H1 (cell line): ENCODE measurements at regions not wholly inside any gene's neighbourhood (a gene's known extent, or its start where the extent isn't known, plus 50 kb on each side); places are given as distances from the start of the nearest gene placed in this dataset.

ENCODE experiments used
- CTCF ChIA-PET: fragments of 300-600 bp; sonication (Branson Sonifier 250); formaldehyde crosslinking; loops from one replicate; lab custom pipeline; 2021; ENCODE audit not compliant: partially characterized antibody; lab: Charles Lee
- POLR2A ChIA-PET: fragments of 300-600 bp; sonication (Branson Sonifier 250); formaldehyde crosslinking; loops from one replicate; lab custom pipeline; 2021; ENCODE audit warnings: inconsistent platforms; ENCODE audit not compliant: partially characterized antibody; lab: Charles Lee
- DNase-seq, 2 experiments: peaks; one replicate each; pipeline versions ENCODE4 v3.0.0 to v3.0.0-alpha.2; 2010 to 2022; ENCODE audit warnings: low spot score in 2 of 2, low read depth in 1 of 2, mixed read lengths in 1 of 2
- FAIRE-seq: peaks from 2 replicates; lab custom pipeline; 2011; peaks lifted over from hg19 to GRCh38; lab: Jason Lieb, UNC
- H2AFZ ChIP-seq: 2 replicates; pipeline ENCODE4 v1.8.1; 2012; ENCODE audit warnings: low read length, inconsistent platforms
- H2AK5ac ChIP-seq: 2 replicates; pipeline ENCODE4 v1.6.1; 2013; ENCODE audit warnings: low read depth, low read length
- H2BK120ac ChIP-seq: replicated peaks from 2 replicates; pipeline ENCODE3; 2013; ENCODE audit warnings: low read depth, low read length, inconsistent platforms
- H2BK12ac ChIP-seq: 2 replicates; pipeline ENCODE4 v1.6.1; 2013; ENCODE audit warnings: low read depth, low read length
- H2BK15ac ChIP-seq: 2 replicates; pipeline ENCODE4 v1.6.1; 2013; ENCODE audit warnings: low read length
- H2BK20ac ChIP-seq: 2 replicates; pipeline ENCODE4 v1.6.1; 2013; ENCODE audit warnings: low read length
- H2BK5ac ChIP-seq: 2 replicates; pipeline ENCODE4 v1.6.1; 2013; ENCODE audit warnings: low read depth, low read length
- H3K14ac ChIP-seq: 2 replicates; pipeline ENCODE4 v1.6.1; 2013; ENCODE audit warnings: inconsistent platforms; ENCODE audit not compliant: insufficient read length
- H3K18ac ChIP-seq: 2 replicates; pipeline ENCODE4 v1.6.1; 2013; ENCODE audit warnings: low read length; ENCODE audit errors: extremely low read depth
- H3K23ac ChIP-seq: 2 replicates; pipeline ENCODE4 v1.6.1; 2013; ENCODE audit warnings: inconsistent platforms; ENCODE audit not compliant: insufficient read length
- H3K23me2 ChIP-seq: 2 replicates; pipeline ENCODE4 v1.6.1; 2013; ENCODE audit warnings: low read depth, low read length
- H3K27ac ChIP-seq: 2 replicates; pipeline ENCODE4 v1.6.1; 2011; ENCODE audit warnings: low read depth, low read length, inconsistent platforms
- H3K27me3 ChIP-seq, 4 experiments: replicated peaks in 1 of 4; 1 replicate in 1 of 4; 2 replicates in 3 of 4; pipeline versions ENCODE4 v1.6.1 to v1.8.1; 2011 to 2013; ENCODE audit warnings: low read length in 3 of 4, mild to moderate bottlenecking in 3 of 4, inconsistent platforms in 2 of 4, mixed read lengths in 2 of 4, moderate library complexity in 1 of 4; ENCODE audit not compliant: control insufficient read depth in 3 of 4, insufficient read depth in 3 of 4; ENCODE audit errors: extremely low read depth in 1 of 4
- H3K36me3 ChIP-seq, 4 experiments: 2 replicates each; pipeline versions ENCODE4 v1.6.1 to v1.8.1; 2011 to 2013; ENCODE audit warnings: mild to moderate bottlenecking in 4 of 4, low read length in 3 of 4, moderate library complexity in 2 of 4, control low read depth in 1 of 4, inconsistent platforms in 1 of 4; ENCODE audit not compliant: insufficient read depth in 4 of 4, control insufficient read depth in 2 of 4
- H3K4ac ChIP-seq: replicated peaks from 2 replicates; pipeline ENCODE3; 2013; ENCODE audit warnings: low read length, low read depth, mixed read lengths, inconsistent platforms; ENCODE audit not compliant: insufficient read length
- H3K4me1 ChIP-seq, 4 experiments: replicated peaks in 1 of 4; 1 replicate in 1 of 4; 2 replicates in 3 of 4; pipeline versions ENCODE4 v1.6.1 to v1.8.1; 2011 to 2013; ENCODE audit warnings: low read length in 3 of 4, inconsistent platforms in 2 of 4, mixed read lengths in 1 of 4; ENCODE audit not compliant: insufficient read depth in 4 of 4, control insufficient read depth in 3 of 4
- H3K4me2 ChIP-seq, 2 experiments: 2 replicates each; pipeline versions ENCODE4 v1.6.1 to v1.8.1; 2011 to 2013; ENCODE audit warnings: low read depth in 2 of 2, low read length in 2 of 2, control low read depth in 1 of 2, inconsistent platforms in 1 of 2, mild to moderate bottlenecking in 1 of 2; ENCODE audit not compliant: insufficient read depth in 1 of 2
- H3K4me3 ChIP-seq, 4 experiments: fragments of 200-600, 300-600 bp in 1 of 4; sonication (generic), shearing (Covaris generic), sonication (Bioruptor Twin) in 1 of 4; 2 replicates each; pipeline versions ENCODE4 v1.5.1 to v1.8.1; 2011 to 2016; ENCODE audit warnings: low read length in 4 of 4, low read depth in 3 of 4, control low read depth in 2 of 4, inconsistent platforms in 2 of 4, mild to moderate bottlenecking in 2 of 4, mixed read lengths in 1 of 4, moderate library complexity in 1 of 4; ENCODE audit not compliant: insufficient read depth in 2 of 4; ENCODE audit errors: extremely low read depth in 1 of 4
- H3K56ac ChIP-seq: replicated peaks from 2 replicates; pipeline ENCODE3; 2013; ENCODE audit warnings: low read depth, mild to moderate bottlenecking, mixed read lengths, low read length, inconsistent platforms; ENCODE audit not compliant: insufficient read length
- H3K79me1 ChIP-seq: 2 replicates; pipeline ENCODE4 v1.6.1; 2013; ENCODE audit warnings: low read depth, low read length, control low read depth
- H3K79me2 ChIP-seq, 2 experiments: 2 replicates each; pipeline versions ENCODE4 v1.6.1 to v1.8.1; 2012 to 2013; ENCODE audit warnings: low read length in 2 of 2, mild to moderate bottlenecking in 2 of 2, inconsistent platforms in 1 of 2; ENCODE audit not compliant: insufficient read depth in 2 of 2, control insufficient read depth in 1 of 2
- H3K9ac ChIP-seq, 4 experiments: replicated peaks in 1 of 4; 1 replicate in 1 of 4; 2 replicates in 3 of 4; pipeline versions ENCODE4 v1.6.1 to v1.8.1; 2011 to 2013; ENCODE audit warnings: low read depth in 3 of 4, low read length in 3 of 4, control low read depth in 2 of 4, mild to moderate bottlenecking in 2 of 4, moderate library complexity in 2 of 4, inconsistent platforms in 1 of 4; ENCODE audit errors: extremely low read depth in 1 of 4
- H3K9me3 ChIP-seq, 2 experiments: 2 replicates each; pipeline versions ENCODE4 v1.6.1 to v1.8.1; 2012 to 2013; ENCODE audit warnings: mild to moderate bottlenecking in 2 of 2, moderate library complexity in 2 of 2, control low read depth in 1 of 2, inconsistent platforms in 1 of 2, low read depth in 1 of 2, low read length in 1 of 2, mixed read lengths in 1 of 2; ENCODE audit not compliant: insufficient read depth in 2 of 2
- H4K20me1 ChIP-seq, 2 experiments: replicated peaks in 1 of 2; 2 replicates each; pipeline versions ENCODE3 to v1.8.1; 2011 to 2013; ENCODE audit warnings: inconsistent platforms in 2 of 2, low read length in 2 of 2, mild to moderate bottlenecking in 1 of 2; ENCODE audit not compliant: insufficient read depth in 2 of 2, control insufficient read depth in 1 of 2
- H4K5ac ChIP-seq: 2 replicates; pipeline ENCODE4 v1.6.1; 2013; ENCODE audit warnings: low read length, low read depth, mixed read lengths, inconsistent platforms; ENCODE audit not compliant: insufficient read length
- H4K8ac ChIP-seq: 2 replicates; pipeline ENCODE4 v1.8.0; 2013; ENCODE audit warnings: mild to moderate bottlenecking, moderate library complexity, low read length, inconsistent platforms; ENCODE audit not compliant: insufficient read depth; ENCODE audit errors: extremely low read depth
- H4K91ac ChIP-seq: replicated peaks from 2 replicates; pipeline ENCODE3; 2013; ENCODE audit warnings: low read length, mixed read lengths, inconsistent platforms; ENCODE audit not compliant: insufficient read length
- CBX8 ChIP-seq: fragments of 300-800, 300-1000 bp; sonication (generic); IDR thresholded peaks from 2 replicates; pipeline ENCODE4 v1.7.1; 2016; ENCODE audit warnings: low read depth, low read length, borderline replicate concordance
- HDAC2 ChIP-seq, 2 experiments: fragments of 300-600 bp in 1 of 2; sonication (generic) in 1 of 2; IDR thresholded peaks; 2 replicates each; pipeline ENCODE4 v1.6.1; 2011 to 2012; ENCODE audit warnings: low read depth in 2 of 2, low read length in 2 of 2, mild to moderate bottlenecking in 2 of 2, moderate library complexity in 2 of 2, borderline replicate concordance in 1 of 2, inconsistent platforms in 1 of 2
- WGBS, 2 experiments: shearing (Covaris generic) in 1 of 2; methylation state at CpG; one replicate each; pipeline versions ENCODE4 v1.1.6 to v1.1.7; 2013 to 2015; ENCODE audit warnings: low lambda C conversion rate in 2 of 2, mixed read lengths in 2 of 2, inconsistent platforms in 1 of 2, low coverage in 1 of 2, missing lambda C conversion rate in 1 of 2; ENCODE audit not compliant: insufficient replicate concordance in 2 of 2, insufficient coverage in 1 of 2, insufficient read length in 1 of 2; ENCODE audit errors: extremely low coverage in 1 of 2, missing lambda C conversion rate in 1 of 2; 5-methylcytosine and 5-hydroxymethylcytosine counted together
- TF ChIP-seq, protein P1 (sequence below), 3 experiments: IDR thresholded peaks; 1 replicate in 2 of 3; 2 replicates in 1 of 3; pipeline versions ENCODE4 v1.5.1 to v1.6.1; 2011; ENCODE audit warnings: low read length in 3 of 3, mild to moderate bottlenecking in 3 of 3, inconsistent platforms in 2 of 3, low read depth in 1 of 3, moderate library complexity in 1 of 3; ENCODE audit not compliant: insufficient read depth in 1 of 3; ENCODE audit errors: control extremely low read depth in 1 of 3

DNA sequence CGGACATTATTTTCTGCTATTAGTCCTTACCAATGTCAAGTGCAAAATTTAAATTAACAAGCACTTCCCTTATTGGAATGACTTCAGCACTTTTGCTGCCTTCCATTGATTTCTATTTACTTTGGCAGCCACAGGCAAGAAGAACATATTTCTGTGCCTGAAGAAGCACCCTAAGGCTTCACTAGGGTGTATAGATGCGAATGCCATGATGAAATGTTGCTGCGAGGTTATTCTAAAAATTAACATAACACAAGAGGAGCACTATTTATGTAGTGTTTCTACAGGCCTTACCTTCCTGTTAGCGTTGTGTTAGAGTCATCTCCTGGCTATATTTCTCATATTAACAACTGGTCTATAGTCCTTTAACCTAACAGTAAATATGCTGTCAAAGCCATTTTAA is 365.0 kb upstream of the HNRNPA3 start:
- no peak overlapping the region for H3K14ac ChIP-seq
- no peak for DNase-seq
- no peaks in the 10 kb centered on the region for H3K36me3 ChIP-seq
- H3K23me2 ChIP-seq: no peaks in the 10 kb centered on the region
- no peak overlapping the region for H2BK120ac ChIP-seq
- TF ChIP-seq, protein P1, sequence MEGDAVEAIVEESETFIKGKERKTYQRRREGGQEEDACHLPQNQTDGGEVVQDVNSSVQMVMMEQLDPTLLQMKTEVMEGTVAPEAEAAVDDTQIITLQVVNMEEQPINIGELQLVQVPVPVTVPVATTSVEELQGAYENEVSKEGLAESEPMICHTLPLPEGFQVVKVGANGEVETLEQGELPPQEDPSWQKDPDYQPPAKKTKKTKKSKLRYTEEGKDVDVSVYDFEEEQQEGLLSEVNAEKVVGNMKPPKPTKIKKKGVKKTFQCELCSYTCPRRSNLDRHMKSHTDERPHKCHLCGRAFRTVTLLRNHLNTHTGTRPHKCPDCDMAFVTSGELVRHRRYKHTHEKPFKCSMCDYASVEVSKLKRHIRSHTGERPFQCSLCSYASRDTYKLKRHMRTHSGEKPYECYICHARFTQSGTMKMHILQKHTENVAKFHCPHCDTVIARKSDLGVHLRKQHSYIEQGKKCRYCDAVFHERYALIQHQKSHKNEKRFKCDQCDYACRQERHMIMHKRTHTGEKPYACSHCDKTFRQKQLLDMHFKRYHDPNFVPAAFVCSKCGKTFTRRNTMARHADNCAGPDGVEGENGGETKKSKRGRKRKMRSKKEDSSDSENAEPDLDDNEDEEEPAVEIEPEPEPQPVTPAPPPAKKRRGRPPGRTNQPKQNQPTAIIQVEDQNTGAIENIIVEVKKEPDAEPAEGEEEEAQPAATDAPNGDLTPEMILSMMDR (IDR thresholded peaks at IDR 0.05; ENCODE audit: control extremely low read depth in 1 of 3, insufficient read depth in 1 of 3, low read depth in 1 of 3, low read length in 3 of 3): no peak
- TF ChIP-seq CBX8 (no peak), HDAC2 (IDR thresholded peaks at IDR 0.05; ENCODE audit: borderline replicate concordance in 1 of 2, low read depth in 2 of 2, low read length in 2 of 2) (no peak)
- no peak overlapping the region for H4K5ac ChIP-seq
- no peak overlapping the region for H2AK5ac ChIP-seq
- H3K56ac ChIP-seq: no peak overlapping the region
- H3K9me3 ChIP-seq: no peaks in the 10 kb centered on the region
- no peak for FAIRE-seq
- no peak overlapping the region for H3K4ac ChIP-seq
- H4K91ac ChIP-seq: no peak overlapping the region
- H3K27ac ChIP-seq: no peak overlapping the region
- H2BK5ac ChIP-seq: no peak overlapping the region
- no peak overlapping the region for H3K4me3 ChIP-seq
- no peak overlapping the region for H3K4me2 ChIP-seq
- H2BK20ac ChIP-seq: no peak overlapping the region
- no peak overlapping the region for H2BK15ac ChIP-seq
- ChIA-PET POLR2A (no interaction called here), CTCF (interaction anchor here (0.6 kb wide), 1 partner anchor 26 kb away, joined by 3 read pairs; no protein-coding TSS in a partner anchor)
- H2AFZ ChIP-seq: no peak overlapping the region
- no peaks in the 10 kb centered on the region for H4K20me1 ChIP-seq
- H3K27me3 ChIP-seq: no peaks in the 10 kb centered on the region
- no peak overlapping the region for H3K9ac ChIP-seq
- H4K8ac ChIP-seq: no peak overlapping the region
- no peaks in the 10 kb centered on the region for H3K79me1 ChIP-seq
- WGBS, 2 experiments: 84% methylated on average over 4 of the region's 4 CpGs; no CpG with 5 or more reads in 1 of the 2 experiments
- no peak overlapping the region for H3K18ac ChIP-seq
- H3K4me1 ChIP-seq: peaks cover 0 to 3% (median under 1%) of the 10 kb centered on the region in 4 experiments; a peak in 2 of 7 replicates
- H3K23ac ChIP-seq: no peak overlapping the region
- H2BK12ac ChIP-seq: no peak overlapping the region
- no peaks in the 10 kb centered on the region for H3K79me2 ChIP-seq
